GM23338 (cell line): ENCODE measurements at regions not wholly inside any gene's neighbourhood (a gene's known extent, or its start where the extent isn't known, plus 50 kb on each side); places are given as distances from the start of the nearest gene placed in this dataset.

ENCODE experiments used
- ATAC-seq: fragments of 200-7000 bp; cut with Tn5 transposase; 3 replicates; pipeline ENCODE4 v1.9.1; 2020
- DNase-seq: peaks from one replicate; pipeline ENCODE4 v3.0.0-alpha.2; 2015; ENCODE audit warnings: low spot score
- H2AFZ ChIP-seq: fragments of 200-600 bp; sonication (generic); 2 replicates; pipeline ENCODE4 v1.8.0; 2016; ENCODE audit warnings: antibody characterized with exemption, mild to moderate bottlenecking, moderate library complexity
- H3F3A ChIP-seq: fragments of 200-600 bp; sonication (generic); replicated peaks from 2 replicates; pipeline ENCODE4 v1.8.0; 2017; ENCODE audit warnings: antibody characterized with exemption, mixed run types, low read depth
- H3K27ac ChIP-seq: fragments of 200-600 bp; sonication (generic); 2 replicates; pipeline ENCODE4 v1.6.1; 2016; ENCODE audit warnings: low read depth
- H3K27me3 ChIP-seq: fragments of 200-600 bp; sonication (generic); 2 replicates; pipeline ENCODE4 v1.8.0; 2016; ENCODE audit warnings: mild to moderate bottlenecking, mixed run types, moderate library complexity; ENCODE audit not compliant: insufficient read depth
- H3K36me3 ChIP-seq: fragments of 200-600 bp; sonication (generic); 2 replicates; pipeline ENCODE4 v1.8.0; 2016; ENCODE audit warnings: mild to moderate bottlenecking; ENCODE audit not compliant: insufficient read depth
- H3K4me1 ChIP-seq: fragments of 200-600 bp; sonication (generic); 2 replicates; pipeline ENCODE4 v1.8.0; 2016; ENCODE audit warnings: mild to moderate bottlenecking, moderate library complexity; ENCODE audit not compliant: insufficient read depth
- H3K4me2 ChIP-seq: fragments of 200-600 bp; sonication (generic); 2 replicates; pipeline ENCODE4 v1.7.1; 2017; ENCODE audit warnings: mixed run types
- H3K4me3 ChIP-seq: fragments of 200-600 bp; sonication (generic); 2 replicates; pipeline ENCODE4 v1.6.1; 2016; ENCODE audit warnings: mixed run types
- H3K79me2 ChIP-seq: fragments of 200-600 bp; sonication (generic); replicated peaks from 2 replicates; pipeline ENCODE4 v1.8.0; 2017; ENCODE audit warnings: mild to moderate bottlenecking; ENCODE audit not compliant: insufficient read depth
- H3K9me2 ChIP-seq: fragments of 200-600 bp; sonication (generic); 2 replicates; pipeline ENCODE4 v1.8.0; 2017; ENCODE audit not compliant: insufficient read depth
- H4K20me1 ChIP-seq: fragments of 200-600 bp; sonication (generic); replicated peaks from 2 replicates; pipeline ENCODE4 v1.8.0; 2017; ENCODE audit warnings: mild to moderate bottlenecking; ENCODE audit not compliant: insufficient read depth
- H3K27ac Mint-ChIP-seq: 2 replicates; pipeline ENCODE4 v1.8.0; 2020; ENCODE audit warnings: inconsistent platforms, mild to moderate bottlenecking, moderate library complexity, mixed read lengths
- H3K27me3 Mint-ChIP-seq: 3 replicates; pipeline ENCODE4 v1.8.0; 2022; ENCODE audit warnings: low read depth, mild to moderate bottlenecking, moderate library complexity, mixed read lengths, inconsistent platforms; ENCODE audit not compliant: insufficient read depth, poor library complexity
- H3K36me3 Mint-ChIP-seq: 3 replicates; pipeline ENCODE4 v1.8.0; 2021; ENCODE audit warnings: low read depth, mild to moderate bottlenecking, inconsistent platforms, moderate library complexity, mixed read lengths
- H3K4me1 Mint-ChIP-seq: 3 replicates; pipeline ENCODE4 v1.8.0; 2020; ENCODE audit warnings: mild to moderate bottlenecking, inconsistent platforms, mixed read lengths
- H3K4me3 Mint-ChIP-seq: 3 replicates; pipeline ENCODE4 v1.8.0; 2021; ENCODE audit warnings: moderate library complexity, mild to moderate bottlenecking, inconsistent platforms, mixed read lengths
- H3K9me3 Mint-ChIP-seq: 3 replicates; pipeline ENCODE4 v1.8.0; 2020; ENCODE audit warnings: moderate library complexity, mild to moderate bottlenecking, inconsistent platforms, mixed read lengths
- CTCF ChIP-seq, 2 experiments: fragments of 200-600 bp in 1 of 2; sonication (generic) in 1 of 2; conservative IDR thresholded peaks; 2 replicates each; pipeline versions ENCODE4 v1.5.1 to v1.6.1; 2016 to 2017; ENCODE audit warnings: antibody characterized with exemption in 2 of 2, low read depth in 2 of 2, mild to moderate bottlenecking in 2 of 2, moderate library complexity in 1 of 2
- ETS1 ChIP-seq: IDR thresholded peaks from 2 replicates; pipeline ENCODE4 v1.6.1; 2016; ENCODE audit warnings: antibody characterized with exemption
- EZH2 ChIP-seq: fragments of 200-600 bp; sonication (generic); IDR thresholded peaks from one replicate; pipeline ENCODE4 v1.8.0; 2017; ENCODE audit warnings: antibody characterized with exemption, mild to moderate bottlenecking, low read depth; ENCODE audit not compliant: unreplicated experiment
- JUNB ChIP-seq: IDR thresholded peaks from one replicate; pipeline ENCODE4 v1.6.1; 2016; ENCODE audit warnings: antibody characterized with exemption; ENCODE audit not compliant: unreplicated experiment
- POLR2AphosphoS5 ChIP-seq: IDR thresholded peaks from 2 replicates; pipeline ENCODE4 v1.6.1; 2016; ENCODE audit warnings: antibody characterized with exemption, low read depth
- STAT1 ChIP-seq: IDR thresholded peaks from one replicate; pipeline ENCODE4 v1.6.1; 2016; ENCODE audit warnings: antibody characterized with exemption; ENCODE audit not compliant: unreplicated experiment
- ZNF114 ChIP-seq: fragments of 250-450 bp; sonication (Bioruptor Pico); IDR thresholded peaks from 2 replicates; pipeline ENCODE4 v1.5.0; 2020; ENCODE audit warnings: mild to moderate bottlenecking, moderate library complexity
- TF ChIP-seq, protein P1 (sequence below): IDR thresholded peaks from one replicate; pipeline ENCODE4 v1.6.1; 2018; ENCODE audit warnings: antibody characterized with exemption; ENCODE audit not compliant: unreplicated experiment
- TF ChIP-seq, protein P2 (sequence below): fragments of 250-450 bp; sonication (Bioruptor Pico); IDR thresholded peaks from 2 replicates; pipeline ENCODE4 v1.5.0; 2020; ENCODE audit warnings: mild to moderate bottlenecking, moderate library complexity

- ATAC-seq (no peak), DNase-seq (no peak)
- Histone ChIP-seq H3K27ac (no peak overlapping the region), H2AFZ (no peak overlapping the region), H3K4me3 (no peak overlapping the region), H3K27me3 (no peaks in the 10 kb centered on the region), H3K4me1 (no peaks in the 10 kb centered on the region), H3F3A (no peaks in the 10 kb centered on the region), H4K20me1 (no peaks in the 10 kb centered on the region), H3K79me2 (no peaks in the 10 kb centered on the region), H3K36me3 (no peaks in the 10 kb centered on the region; the same call in 1 of the 2 replicates), H3K9me2 (no peaks in the 10 kb centered on the region), H3K4me2 (no peak overlapping the region)
- no peak overlapping the region for H3K27ac Mint-ChIP-seq
- H3K27me3 Mint-ChIP-seq = no peaks in the 10 kb centered on the region
- TF ChIP-seq EZH2 (no peak), ZNF114 (no peak), POLR2AphosphoS5 (no peak), ETS1 (no peak)
- H3K4me1 Mint-ChIP-seq = peaks cover 13% of the 10 kb centered on the region; the same call in 2 of the 3 replicates
- H3K4me3 Mint-ChIP-seq = no peak overlapping the region
- peaks cover 3% of the 10 kb centered on the region; the same call in 1 of the 3 replicates for H3K36me3 Mint-ChIP-seq
- peaks cover 73% of the 10 kb centered on the region for H3K9me3 Mint-ChIP-seq
Measured at GRCh38 chr3:6179761-6180160, 681.2 kb upstream of the GRM7 start.

DNA sequence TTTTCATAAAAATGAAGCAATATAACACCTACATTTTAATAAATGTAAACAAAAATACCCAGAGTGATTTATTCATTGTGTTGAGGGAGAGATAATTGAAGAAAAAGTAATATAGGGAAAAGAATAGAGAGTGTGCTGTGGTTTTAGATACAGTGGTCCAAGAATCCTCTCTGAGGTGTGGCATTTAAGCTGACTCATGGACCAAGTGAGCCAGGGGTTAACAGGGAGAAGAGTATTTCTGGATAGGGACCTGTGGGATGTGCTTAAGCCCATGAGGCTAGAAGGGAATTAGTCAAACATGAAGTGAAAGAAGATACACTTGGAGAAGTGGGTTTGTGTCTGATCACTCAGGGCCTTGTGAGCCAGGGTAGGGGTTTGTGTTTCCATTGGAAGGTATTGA lies 680.7 kb upstream of the GRM7 start:
- no peaks in the 10 kb centered on the region for H3F3A ChIP-seq
- H3K4me2 ChIP-seq = no peak overlapping the region
- no peaks in the 10 kb centered on the region for H3K27me3 Mint-ChIP-seq
- TF ChIP-seq, protein P1, sequence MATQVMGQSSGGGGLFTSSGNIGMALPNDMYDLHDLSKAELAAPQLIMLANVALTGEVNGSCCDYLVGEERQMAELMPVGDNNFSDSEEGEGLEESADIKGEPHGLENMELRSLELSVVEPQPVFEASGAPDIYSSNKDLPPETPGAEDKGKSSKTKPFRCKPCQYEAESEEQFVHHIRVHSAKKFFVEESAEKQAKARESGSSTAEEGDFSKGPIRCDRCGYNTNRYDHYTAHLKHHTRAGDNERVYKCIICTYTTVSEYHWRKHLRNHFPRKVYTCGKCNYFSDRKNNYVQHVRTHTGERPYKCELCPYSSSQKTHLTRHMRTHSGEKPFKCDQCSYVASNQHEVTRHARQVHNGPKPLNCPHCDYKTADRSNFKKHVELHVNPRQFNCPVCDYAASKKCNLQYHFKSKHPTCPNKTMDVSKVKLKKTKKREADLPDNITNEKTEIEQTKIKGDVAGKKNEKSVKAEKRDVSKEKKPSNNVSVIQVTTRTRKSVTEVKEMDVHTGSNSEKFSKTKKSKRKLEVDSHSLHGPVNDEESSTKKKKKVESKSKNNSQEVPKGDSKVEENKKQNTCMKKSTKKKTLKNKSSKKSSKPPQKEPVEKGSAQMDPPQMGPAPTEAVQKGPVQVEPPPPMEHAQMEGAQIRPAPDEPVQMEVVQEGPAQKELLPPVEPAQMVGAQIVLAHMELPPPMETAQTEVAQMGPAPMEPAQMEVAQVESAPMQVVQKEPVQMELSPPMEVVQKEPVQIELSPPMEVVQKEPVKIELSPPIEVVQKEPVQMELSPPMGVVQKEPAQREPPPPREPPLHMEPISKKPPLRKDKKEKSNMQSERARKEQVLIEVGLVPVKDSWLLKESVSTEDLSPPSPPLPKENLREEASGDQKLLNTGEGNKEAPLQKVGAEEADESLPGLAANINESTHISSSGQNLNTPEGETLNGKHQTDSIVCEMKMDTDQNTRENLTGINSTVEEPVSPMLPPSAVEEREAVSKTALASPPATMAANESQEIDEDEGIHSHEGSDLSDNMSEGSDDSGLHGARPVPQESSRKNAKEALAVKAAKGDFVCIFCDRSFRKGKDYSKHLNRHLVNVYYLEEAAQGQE = no peak
- no peak for TF ChIP-seq ZNF114
- TF ChIP-seq CTCF (conservative IDR thresholded peaks at IDR 0.05; ENCODE audit: low read depth in 2 of 2) = no peak
- no peak for TF ChIP-seq JUNB
- TF ChIP-seq STAT1 = no peak
- no peak for TF ChIP-seq POLR2AphosphoS5
- TF ChIP-seq EZH2 = no peak
- TF ChIP-seq, protein P2, sequence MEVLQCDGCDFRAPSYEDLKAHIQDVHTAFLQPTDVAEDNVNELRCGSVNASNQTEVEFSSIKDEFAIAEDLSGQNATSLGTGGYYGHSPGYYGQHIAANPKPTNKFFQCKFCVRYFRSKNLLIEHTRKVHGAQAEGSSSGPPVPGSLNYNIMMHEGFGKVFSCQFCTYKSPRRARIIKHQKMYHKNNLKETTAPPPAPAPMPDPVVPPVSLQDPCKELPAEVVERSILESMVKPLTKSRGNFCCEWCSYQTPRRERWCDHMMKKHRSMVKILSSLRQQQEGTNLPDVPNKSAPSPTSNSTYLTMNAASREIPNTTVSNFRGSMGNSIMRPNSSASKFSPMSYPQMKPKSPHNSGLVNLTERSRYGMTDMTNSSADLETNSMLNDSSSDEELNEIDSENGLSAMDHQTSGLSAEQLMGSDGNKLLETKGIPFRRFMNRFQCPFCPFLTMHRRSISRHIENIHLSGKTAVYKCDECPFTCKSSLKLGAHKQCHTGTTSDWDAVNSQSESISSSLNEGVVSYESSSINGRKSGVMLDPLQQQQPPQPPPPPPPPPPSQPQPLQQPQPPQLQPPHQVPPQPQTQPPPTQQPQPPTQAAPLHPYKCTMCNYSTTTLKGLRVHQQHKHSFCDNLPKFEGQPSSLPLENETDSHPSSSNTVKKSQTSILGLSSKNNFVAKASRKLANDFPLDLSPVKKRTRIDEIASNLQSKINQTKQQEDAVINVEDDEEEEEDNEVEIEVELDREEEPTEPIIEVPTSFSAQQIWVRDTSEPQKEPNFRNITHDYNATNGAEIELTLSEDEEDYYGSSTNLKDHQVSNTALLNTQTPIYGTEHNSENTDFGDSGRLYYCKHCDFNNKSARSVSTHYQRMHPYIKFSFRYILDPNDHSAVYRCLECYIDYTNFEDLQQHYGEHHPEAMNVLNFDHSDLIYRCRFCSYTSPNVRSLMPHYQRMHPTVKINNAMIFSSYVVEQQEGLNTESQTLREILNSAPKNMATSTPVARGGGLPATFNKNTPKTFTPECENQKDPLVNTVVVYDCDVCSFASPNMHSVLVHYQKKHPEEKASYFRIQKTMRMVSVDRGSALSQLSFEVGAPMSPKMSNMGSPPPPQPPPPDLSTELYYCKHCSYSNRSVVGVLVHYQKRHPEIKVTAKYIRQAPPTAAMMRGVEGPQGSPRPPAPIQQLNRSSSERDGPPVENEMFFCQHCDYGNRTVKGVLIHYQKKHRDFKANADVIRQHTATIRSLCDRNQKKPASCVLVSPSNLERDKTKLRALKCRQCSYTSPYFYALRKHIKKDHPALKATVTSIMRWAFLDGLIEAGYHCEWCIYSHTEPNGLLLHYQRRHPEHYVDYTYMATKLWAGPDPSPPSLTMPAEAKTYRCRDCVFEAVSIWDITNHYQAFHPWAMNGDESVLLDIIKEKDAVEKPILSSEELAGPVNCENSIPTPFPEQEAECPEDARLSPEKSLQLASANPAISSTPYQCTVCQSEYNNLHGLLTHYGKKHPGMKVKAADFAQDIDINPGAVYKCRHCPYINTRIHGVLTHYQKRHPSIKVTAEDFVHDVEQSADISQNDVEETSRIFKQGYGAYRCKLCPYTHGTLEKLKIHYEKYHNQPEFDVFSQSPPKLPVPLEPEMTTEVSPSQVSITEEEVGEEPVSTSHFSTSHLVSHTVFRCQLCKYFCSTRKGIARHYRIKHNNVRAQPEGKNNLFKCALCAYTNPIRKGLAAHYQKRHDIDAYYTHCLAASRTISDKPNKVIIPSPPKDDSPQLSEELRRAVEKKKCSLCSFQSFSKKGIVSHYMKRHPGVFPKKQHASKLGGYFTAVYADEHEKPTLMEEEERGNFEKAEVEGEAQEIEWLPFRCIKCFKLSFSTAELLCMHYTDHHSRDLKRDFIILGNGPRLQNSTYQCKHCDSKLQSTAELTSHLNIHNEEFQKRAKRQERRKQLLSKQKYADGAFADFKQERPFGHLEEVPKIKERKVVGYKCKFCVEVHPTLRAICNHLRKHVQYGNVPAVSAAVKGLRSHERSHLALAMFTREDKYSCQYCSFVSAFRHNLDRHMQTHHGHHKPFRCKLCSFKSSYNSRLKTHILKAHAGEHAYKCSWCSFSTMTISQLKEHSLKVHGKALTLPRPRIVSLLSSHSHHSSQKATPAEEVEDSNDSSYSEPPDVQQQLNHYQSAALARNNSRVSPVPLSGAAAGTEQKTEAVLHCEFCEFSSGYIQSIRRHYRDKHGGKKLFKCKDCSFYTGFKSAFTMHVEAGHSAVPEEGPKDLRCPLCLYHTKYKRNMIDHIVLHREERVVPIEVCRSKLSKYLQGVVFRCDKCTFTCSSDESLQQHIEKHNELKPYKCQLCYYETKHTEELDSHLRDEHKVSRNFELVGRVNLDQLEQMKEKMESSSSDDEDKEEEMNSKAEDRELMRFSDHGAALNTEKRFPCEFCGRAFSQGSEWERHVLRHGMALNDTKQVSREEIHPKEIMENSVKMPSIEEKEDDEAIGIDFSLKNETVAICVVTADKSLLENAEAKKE (CRISPR knock-in tag) = no peak

More for the DNA sequence above, 680.7 kb upstream of the GRM7 start:
- Mint-ChIP-seq H3K4me3 (no peak overlapping the region), H3K27ac (no peak overlapping the region), H3K9me3 (peaks cover 76% of the 10 kb centered on the region), H3K36me3 (peaks cover 3% of the 10 kb centered on the region; the same call in 1 of the 3 replicates), H3K4me1 (peaks cover 13% of the 10 kb centered on the region; the same call in 2 of the 3 replicates)
- no peaks in the 10 kb centered on the region for H3K9me2 ChIP-seq
- no peaks in the 10 kb centered on the region for H3K4me1 ChIP-seq
- H2AFZ ChIP-seq = no peak overlapping the region
- no peak overlapping the region for H3K4me3 ChIP-seq
- H3K36me3 ChIP-seq = no peaks in the 10 kb centered on the region; the same call in 1 of the 2 replicates
- H3K27me3 ChIP-seq = no peaks in the 10 kb centered on the region
- H4K20me1 ChIP-seq = no peaks in the 10 kb centered on the region
- DNase-seq = no peak
- no peak overlapping the region for H3K27ac ChIP-seq
- no peaks in the 10 kb centered on the region for H3K79me2 ChIP-seq
- no peak for ATAC-seq
